Hematopoietic multipotent progenitor cell treated with erythropoietin and hydrocortisone succinate and interleukin-3 and kit ligand, for 8 days (in vitro differentiated cells): ENCODE measurements at regions not wholly inside any gene's neighbourhood (a gene's known extent, or its start where the extent isn't known, plus 50 kb on each side); places are given as distances from the start of the nearest gene placed in this dataset.
A peak's percentile ranks its signal among the peaks of the same experiment; 100 is the strongest.
"Not testable (repeated sequence)": the region's sequence is repeated elsewhere in the genome, so short reads cannot be mapped to it uniquely, and the experiment has no call there.

Experiments
- DNase-seq: peaks from one replicate; pipeline ENCODE4 v3.0.0-alpha.2; 2015

DNA sequence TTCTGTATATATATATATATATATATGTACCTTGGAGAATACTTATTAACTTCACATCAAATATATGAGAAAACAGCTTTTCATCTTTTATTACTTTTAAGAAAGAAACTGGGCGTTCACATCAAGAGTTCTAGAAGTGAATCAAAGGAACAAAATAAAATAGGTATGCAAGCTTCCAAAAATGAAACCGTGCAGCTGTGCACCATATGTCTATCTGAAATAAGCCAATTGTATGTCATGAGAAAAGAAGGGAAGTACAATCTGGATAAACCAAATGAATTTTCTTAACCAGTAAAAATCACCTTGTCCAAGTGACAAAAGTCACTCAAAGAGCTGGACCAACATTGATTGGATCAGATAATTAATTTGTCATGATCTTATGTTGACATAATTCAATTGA, 405.4 kb upstream of the TECRL start:
- no peak for DNase-seq

DNA sequence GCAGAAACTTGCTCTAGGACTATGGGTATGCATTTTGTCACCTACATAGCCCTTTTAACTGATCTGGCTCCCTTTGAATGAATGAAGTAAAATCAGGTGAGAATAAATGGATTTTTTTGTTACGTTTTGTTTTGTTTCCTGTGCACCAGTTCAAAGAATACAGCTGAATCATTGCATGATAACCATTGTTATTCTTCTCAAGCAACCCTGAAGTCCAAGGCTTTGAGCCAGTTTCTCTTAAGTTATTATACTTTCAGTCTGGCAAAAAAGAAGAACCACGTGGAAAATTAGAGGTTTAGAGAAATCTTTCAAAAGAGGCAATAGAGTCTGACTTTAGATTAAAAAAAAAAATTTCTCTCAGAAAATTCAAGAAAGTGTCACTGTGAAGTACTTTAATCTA, 398.6 kb upstream of the TECRL start:
- DNase-seq, result no peak

DNA sequence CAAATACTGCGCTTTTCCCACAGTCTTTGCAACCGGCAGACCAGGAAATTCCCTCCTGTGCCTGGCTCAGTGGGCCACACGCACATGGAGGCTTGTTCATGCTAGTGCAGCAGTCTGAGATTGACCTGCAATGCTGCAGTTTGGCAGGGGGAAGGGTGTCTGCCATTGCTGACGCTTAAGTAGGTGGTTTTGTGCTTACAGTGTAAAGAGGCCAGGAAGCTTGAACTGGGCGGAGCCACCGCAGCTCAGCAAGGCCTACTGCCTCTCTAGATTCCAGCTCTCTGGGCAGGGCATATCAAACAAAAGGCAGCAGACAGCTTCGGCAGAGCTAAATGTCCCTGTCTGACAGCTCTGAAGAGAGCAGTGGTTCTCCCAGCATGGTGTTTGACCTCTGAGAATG, 390.5 kb upstream of the TECRL start:
- no peak for DNase-seq

DNA sequence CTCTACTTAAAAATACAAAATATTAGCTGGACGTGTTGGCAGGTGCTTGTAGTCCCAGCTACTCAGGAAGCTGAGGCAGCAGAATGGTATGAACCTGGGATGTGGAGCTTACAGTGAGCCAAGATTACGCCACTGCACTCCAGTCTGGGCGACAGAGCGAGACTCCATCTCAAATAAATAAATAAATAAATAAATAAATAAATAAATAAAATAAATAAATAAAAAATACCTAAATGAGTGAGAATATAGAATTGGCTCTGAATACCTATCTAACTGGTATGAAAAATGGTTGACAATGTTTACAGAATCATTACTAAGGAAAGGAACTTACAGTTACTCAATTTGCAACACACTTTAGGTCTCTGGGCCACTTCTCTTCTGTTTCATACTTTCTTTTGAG, 389.6 kb upstream of the TECRL start:
- DNase-seq, result not testable (repeated sequence)

DNA sequence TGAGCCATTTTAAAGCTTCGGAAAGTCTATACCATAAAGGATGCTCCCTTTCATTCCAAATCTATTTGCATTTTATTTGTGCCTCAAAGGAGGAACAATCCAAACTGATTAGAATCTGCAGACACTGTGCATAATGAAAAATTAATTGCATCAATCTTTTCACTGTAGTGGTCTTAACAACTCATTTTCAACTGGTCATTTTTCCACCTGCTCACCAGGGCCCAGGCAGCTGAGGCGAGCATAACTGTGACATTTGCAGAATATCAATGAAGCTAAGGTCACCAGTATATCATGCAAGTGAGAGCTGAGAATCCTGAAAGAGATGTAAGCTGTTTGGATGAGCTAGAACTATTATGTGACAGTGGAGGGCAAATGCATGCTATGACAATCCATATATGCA, 387.3 kb upstream of the TECRL start:
- no peak for DNase-seq

DNA sequence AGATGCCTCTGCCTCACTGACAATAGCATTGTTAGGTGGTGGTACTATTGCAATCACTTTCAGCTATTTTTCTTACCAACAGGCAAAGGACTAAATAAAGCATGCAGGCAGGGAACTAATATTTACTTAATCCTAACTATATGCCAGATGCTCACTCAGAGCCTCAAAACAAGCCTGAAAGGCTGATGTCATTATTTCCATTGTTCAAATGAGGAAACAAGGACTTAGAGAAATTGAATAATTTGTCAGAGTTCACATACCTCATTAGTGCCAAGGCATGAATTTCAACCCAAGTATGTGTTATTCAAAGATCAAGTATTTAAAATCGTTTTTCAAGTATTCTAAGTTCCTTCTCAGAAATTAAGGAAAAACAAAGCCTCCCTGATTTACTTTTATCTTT, 374.9 kb upstream of the TECRL start:
- no peak for DNase-seq

DNA sequence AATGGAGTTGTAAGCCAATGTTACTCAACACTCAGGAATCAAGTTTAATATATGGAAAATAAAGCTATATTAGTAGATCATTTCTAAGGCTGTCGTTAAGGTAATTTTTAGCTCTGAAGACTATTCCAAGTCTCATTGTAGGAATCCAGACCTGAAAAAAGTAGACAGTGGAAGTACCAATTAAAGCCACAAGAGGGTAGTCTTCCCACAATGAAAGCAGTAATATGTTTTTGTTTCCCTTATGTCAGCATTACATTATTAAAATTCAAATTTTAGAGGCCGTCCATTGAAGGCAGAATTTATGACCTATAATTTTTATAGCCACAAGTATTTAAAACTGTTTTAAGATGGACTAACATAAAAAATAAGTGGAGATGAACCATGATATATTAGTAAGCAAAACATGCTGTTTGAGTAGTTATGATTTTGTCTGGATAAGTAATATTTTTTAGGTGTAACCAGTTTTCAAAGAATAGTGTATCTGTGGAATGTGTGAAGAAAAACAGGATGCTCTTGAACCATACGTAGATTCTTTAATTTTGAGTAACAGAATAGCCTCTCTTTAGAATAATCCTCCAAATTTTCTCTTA, 372.6 kb upstream of the TECRL start:
- peak; percentile 24 for DNase-seq

DNA sequence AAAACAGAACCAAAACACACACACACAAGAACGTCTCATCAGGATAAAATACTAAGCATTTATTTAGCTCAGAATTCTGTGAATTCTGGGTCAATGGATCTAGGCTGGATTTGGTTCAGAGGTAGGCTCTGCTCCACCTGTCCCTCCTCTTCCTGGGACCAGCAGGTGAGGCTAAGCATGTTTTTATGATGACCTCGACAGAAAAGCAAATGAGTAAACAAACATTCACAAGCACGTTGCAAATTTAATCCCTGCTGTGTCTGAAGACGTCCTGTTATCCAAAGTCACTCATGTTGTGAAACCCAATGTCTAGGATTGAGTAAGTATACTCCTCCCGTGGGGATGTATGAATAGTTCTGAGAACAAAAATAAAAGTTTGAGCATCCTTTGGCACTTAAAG, 371.4 kb upstream of the TECRL start:
- DNase-seq, result no peak

DNA sequence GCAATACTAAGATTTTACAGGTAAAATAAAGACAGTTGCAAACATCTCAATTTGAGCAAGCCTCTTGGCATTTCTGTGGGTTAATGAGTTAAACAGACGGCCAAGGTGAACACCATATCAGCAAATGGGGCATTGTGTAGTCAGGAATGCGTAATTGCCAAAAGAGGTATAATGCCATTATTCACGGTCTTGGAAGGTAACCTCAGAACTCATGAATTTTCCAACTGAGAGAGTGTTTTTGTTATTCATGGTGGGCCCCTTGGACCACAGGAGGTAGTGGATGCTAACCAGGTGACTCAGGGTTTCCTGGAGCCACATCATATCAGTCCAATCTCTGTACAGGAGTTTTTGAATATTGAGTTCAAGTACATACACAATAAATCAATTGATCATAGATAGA, 368.0 kb upstream of the TECRL start:
- no peak for DNase-seq

DNA sequence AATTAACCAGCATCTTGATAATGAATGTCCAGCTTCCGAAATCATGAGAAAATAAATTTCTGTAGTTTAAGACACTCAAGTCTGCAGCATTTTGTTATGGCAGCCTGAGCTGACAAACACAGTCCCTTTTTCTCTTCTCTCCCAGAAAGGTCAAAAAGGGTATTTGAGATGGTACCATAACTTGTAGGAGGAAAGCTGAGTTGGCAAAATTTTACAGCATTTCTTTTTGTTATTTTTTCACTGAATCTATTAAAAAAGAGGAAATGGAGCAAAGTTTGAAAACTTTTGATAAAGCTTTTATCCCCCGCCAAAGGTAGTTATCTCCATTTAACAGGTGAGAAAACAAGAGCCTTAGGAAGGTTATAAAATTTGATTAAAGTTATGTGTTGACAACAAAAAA, 367.6 kb upstream of the TECRL start:
- no peak for DNase-seq

DNA sequence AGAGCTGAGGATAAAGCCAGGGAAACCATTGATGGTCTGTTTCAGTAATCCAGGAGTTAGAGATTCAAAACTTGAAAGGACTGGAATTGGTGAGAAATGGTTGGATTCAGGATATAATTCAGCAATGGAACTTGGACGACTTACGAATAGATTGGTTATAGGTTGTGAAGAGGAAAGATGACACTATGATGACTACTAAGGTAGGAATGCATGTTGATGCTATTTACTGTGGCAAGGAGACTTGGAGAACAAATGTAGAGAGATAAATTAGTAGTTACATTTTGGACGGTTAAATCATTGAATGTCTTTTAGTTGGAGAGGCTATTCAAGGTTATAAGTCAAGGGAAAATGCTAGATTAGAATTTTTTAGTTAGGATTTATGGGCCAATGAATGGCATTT, 365.4 kb upstream of the TECRL start:
- no peak for DNase-seq

DNA sequence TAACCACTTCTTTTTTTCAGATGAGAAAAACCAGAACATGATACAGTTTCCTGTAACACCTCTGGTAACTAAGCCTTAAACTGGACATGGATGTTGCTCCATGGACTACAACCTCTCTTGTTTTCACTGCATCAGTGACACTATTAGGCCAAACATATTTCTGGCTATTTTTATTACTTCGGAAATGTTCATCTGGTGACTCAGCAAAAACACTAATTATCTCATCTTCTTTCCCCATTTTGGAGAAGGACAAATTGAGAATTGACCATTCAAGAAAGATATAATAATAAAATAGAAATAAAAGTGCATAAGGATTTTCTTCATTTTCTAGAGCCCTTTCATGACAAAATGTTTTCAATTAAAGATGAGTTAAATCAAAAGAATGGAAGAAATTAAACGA, 361.9 kb upstream of the TECRL start:
- DNase-seq, result no peak

DNA sequence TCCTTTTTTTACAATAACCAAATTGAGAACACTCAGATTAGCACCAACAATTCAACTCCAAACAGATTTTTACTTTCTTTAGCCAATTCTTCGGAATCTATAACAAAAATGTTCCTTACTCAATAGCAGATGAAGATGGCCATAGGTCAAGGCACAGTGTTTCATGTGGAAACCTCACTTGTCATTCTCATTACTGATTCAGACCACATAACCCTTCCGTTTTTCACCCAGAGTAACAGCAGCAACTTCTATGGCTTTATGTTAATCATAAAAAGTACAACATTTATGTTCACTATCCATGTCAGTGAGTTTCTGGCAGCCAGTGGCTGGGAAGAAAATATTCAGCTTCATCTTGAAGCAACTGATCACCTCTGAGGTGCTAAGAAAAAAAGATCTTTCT, 358.3 kb upstream of the TECRL start:
- no peak for DNase-seq

DNA sequence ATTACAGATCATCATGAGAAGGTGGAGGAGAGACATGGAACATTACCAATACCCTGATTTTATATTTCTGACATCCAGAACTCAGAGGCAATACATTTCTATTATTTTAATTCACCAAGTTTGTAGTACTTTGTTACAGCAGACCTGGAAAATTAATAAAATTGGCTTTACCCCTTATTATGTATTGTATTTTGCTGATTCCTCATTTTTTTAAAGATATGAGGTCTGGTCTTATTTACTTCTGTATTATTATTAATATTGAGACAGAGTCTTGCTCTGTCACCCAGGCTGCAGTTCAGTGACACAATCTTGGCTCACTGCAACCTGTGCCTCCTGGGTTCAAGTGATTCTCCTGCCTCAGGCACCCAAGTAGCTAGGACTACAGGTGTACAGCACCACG, 357.3 kb upstream of the TECRL start:
- DNase-seq, result no peak

DNA sequence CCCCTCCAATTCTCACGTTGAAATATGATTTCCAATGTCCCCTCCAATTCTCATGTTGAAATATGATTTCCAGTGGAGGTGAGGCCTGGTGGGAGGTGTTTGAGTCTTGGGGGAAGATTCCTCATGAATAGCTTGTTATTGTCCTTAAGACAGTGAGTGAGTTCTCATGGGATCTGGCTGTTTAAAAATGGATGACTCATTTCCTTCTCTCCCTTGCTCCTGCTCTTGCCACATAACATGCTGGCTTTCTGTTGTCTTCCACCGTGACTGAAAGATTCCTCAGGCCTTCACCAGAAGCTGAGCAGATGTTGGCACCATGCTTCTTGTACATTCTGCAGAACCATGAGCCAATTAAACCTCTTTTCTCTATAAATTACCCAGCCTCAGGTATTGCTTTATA, 346.8 kb upstream of the TECRL start:
- DNase-seq, result no peak

DNA sequence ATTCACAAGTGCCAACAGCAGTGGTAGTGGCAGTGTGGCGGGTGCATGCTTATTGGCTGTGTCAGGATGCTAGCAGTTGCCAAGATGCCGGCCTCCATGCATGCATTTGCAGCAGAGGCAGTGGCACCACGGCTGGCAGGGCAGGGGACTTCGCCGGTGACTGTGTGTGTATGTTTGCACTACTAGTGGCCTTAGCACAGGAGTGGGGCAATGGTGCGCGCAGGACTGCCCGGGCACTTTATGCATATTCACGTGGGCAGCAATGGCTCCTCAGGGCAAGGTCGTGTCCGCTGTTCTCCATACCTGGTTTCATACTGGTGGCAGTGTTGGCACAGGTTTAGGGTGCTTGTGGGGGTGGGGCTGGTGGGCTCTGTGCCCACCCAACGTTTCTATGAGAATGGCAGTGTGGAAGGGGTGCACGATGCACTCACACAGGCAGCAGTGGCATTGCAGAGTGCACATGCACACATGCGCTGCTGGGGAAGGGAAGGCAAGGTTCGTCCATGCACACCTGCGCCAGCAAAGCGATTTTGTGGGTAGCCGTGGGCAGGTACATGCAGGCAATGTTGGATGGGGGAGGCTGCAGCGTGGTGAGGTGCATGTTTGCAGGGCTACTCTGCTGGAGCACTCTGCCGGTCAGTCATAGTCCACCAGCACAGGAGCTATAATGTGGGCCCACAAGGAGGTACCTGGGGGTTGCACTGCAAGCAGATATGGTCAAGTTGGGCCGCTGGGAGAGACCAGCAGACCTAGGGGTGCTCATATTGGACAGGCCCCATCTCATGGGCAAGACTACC, 338.9 kb upstream of the TECRL start:
- DNase-seq, result no peak

DNA sequence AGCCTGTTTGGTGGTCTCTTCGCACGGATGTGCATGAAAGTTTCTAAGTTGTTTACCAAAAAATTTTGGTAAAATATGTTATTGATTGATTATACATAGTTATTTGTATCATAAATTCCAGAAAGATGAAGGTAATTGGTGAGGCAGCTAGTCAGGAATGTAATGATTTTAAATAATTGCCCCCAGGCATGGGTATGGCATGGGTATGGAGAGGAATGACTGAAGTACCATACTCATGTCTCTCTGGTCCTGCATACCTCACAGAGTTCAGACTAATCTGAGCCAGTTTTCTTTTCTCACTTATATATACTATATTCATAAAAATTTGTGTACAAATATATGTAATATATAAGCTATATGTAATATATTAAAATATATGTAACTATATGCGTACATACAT, 329.0 kb upstream of the TECRL start:
- no peak for DNase-seq

DNA sequence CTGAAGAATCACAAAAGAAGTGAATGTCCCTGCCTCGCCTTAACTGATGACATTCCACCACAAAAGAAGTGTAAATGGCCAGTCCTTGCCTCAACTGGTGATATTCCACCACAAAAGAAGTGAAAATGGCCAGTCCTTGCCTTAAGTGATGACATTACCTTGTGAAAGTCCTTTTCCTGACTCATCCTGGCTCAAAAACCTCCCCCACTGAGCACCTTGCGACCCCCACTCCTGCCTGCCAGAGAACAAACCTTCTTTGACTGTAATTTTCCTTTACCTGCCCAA, 328.5 kb upstream of the TECRL start:
- not testable (repeated sequence) for DNase-seq

DNA sequence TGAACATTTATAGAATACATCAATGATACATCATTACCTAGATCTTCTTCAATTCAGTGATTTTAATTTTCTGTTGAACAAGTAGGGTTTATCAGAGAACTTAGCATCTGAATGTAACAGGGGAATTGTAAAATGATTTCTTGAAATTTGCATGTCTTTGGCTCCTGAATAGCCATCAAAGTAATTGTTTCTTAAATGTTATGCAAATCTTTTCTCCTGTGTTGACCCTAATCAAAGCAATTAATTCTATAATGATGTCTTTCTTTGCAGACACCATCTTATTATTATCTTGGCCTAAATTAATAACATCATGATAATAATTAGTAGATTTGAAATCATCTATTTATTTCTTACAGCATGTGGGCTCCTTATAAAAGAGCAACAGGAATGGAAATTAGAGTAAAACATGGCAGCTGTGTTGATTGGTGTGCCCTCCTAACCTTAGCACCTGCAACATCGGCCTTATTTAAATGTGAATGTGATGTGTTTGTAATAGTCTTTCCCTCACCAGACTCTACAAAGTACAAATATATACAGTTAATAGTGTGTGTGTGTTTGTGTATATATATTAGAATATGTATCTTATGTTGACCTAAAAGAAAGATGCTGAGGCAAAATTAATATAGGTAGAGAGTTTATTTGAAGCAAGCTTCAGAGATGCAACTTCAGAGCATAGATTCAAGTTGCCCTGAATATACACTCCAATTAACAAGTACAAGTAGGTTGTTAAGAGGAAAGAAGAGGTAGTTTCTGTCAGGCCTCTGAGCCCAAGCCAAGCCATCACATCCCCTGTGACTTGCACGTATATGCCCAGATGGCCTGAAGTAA, 328.0 kb upstream of the TECRL start:
- DNase-seq, result no peak

DNA sequence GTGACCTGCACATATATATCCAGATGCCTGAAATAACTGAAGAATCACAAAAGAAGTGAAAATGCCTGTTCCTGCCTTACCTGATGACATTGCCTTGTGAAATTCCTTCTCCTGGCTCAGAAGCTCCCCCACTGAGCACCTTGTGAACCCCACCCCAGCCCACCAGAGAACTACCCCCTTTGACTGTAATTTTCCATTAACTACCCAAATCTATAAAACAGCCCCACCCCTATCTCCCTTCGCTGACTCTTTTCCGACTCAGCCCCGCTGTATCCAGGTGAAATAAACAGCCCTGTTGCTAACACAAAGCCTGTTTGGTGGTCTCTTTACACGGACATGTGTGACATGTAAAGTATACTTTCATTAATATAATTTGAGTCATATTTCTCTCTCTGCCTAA, 320.3 kb upstream of the TECRL start:
- no peak for DNase-seq

DNA sequence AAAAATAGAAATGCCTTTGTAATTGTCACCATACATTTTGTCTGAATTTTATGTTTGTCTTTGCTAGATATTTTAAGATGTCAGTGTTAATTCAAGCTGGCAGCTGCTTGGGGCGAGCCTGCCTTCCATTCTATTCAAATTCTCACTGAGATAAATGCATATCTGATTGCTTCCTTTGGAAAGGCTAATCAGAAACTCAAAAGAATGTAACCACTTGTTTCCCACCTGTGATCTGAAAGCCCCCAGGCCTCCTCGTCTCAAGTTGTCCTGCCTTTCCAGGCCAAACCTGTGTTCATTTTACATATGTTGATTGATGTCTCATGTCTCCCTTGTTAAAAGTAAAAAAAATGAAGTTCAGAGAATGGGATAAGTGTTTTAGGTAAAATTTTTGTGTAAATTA, 318.7 kb upstream of the TECRL start:
- DNase-seq, result no peak

DNA sequence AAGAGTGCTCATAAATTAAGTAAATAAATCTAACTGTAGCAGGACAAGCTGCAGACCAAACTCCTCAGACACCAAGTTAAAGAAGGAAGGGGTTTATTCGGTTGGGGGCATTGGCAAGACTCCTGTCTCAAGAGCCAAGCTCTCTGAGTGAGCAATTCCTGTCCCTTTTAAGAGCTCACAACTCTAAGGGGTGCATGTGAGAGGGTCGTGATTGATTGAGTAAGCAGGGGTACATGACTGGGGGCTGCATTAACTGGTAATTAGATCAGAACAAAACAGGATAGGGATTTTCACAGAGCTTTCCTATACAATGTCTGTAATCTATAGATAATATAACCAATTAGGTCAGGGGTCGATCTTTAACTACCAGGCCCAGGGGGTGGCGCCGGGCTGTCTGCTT, 318.1 kb upstream of the TECRL start:
- not testable (repeated sequence) for DNase-seq

DNA sequence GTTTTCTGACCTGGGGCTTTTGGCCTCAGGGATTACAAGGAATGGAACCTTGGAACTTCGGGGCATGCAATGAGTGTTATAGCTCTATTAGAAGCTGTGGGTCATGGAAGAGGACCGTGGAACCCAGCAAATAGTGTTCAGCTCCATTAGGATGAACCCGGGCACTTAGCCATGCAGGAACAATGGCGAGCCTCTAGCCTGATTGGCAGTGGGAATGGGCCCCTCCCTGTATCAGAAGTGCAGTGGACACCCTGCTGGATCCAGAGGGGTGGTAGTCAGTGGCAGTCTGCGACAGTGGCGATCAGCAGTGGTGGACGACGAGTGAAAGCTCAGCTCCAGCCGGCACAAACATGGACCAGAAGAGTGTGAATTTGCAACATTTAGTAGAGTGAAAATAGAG, 315.4 kb upstream of the TECRL start:
- no peak for DNase-seq

DNA sequence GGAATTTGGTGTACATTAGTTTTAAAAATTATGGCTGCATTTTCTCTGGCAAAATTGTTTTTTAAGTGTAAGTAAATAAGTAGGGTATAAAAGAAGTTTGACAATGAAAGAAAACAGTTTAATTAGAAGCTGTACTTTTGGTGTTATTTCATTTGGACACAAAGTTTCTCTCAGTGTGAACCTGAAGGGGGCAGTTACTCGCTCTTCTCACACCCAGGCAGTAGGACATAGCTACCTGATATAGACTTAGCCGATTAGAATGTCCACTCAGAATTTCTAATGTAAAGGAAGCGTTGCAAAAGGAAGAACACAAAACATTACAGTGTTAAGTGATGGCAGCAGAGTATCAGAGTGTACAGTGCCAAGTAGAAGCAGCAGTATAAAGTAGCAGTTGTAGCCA, 311.9 kb upstream of the TECRL start:
- no peak for DNase-seq

DNA sequence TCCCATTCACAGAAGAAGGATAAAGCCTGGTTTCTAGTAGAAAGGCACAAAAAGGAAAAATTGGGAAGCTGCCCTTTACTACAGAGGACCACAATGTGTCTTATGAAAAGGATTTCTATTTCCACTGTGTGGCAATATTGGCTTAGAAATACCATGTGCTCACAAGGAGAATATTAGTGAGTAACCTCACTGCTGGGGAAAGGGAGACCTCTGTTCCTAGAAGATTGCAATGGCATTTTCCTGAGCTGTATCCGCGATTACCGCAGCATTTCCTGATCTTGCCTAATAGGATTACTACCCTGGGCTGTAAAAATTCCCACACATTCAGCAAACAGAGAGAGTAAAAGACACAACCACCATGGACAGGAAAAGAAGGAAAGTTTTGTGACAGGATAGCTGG, 308.8 kb upstream of the TECRL start:
- no peak for DNase-seq
